Kidney (tissue), 13 donors: ENCODE measurements at regions not wholly inside any gene's neighbourhood (a gene's known extent, or its start where the extent isn't known, plus 50 kb on each side); places are given as distances from the start of the nearest gene placed in this dataset.

Experiments used
- DNase-seq, 5 donors: peaks; one replicate each; pipeline ENCODE4 v3.0.0-alpha.2; 2013 to 2020
- FAIRE-seq: peaks from 2 replicates; lab custom pipeline; 2012; peaks lifted over from hg19 to GRCh38; lab: Jason Lieb, UNC
- H3K27ac ChIP-seq, 2 donors: one replicate each; pipeline ENCODE4 v1.7.0; 2013; ENCODE audit warnings: low read depth in 2 of 2, low read length in 2 of 2, inconsistent platforms in 1 of 2
- H3K27me3 ChIP-seq: one replicate; pipeline ENCODE4 v1.7.1; 2013; ENCODE audit warnings: low read length, inconsistent platforms; ENCODE audit not compliant: control insufficient read depth, insufficient read depth
- H3K36me3 ChIP-seq, 3 donors: one replicate each; pipeline versions ENCODE4 v1.7.0 to v1.7.1; 2013; ENCODE audit warnings: low read length in 3 of 3, control low read depth in 1 of 3, inconsistent platforms in 1 of 3; ENCODE audit not compliant: insufficient read depth in 3 of 3, control insufficient read depth in 2 of 3
- H3K4me1 ChIP-seq, 3 donors: one replicate each; pipeline versions ENCODE4 v1.7.0 to v1.7.1; 2013; ENCODE audit warnings: low read length in 3 of 3, inconsistent platforms in 1 of 3, low read depth in 1 of 3; ENCODE audit not compliant: control insufficient read depth in 2 of 3, insufficient read depth in 2 of 3
- H3K4me3 ChIP-seq, 3 donors: one replicate each; pipeline versions ENCODE4 v1.7.0 to v1.8.1; 2013; ENCODE audit warnings: low read length in 3 of 3, control low read depth in 1 of 3, inconsistent platforms in 1 of 3
- H3K9ac ChIP-seq, 3 donors: one replicate each; pipeline versions ENCODE4 v1.7.0 to v1.7.1; 2013; ENCODE audit warnings: low read length in 3 of 3, control low read depth in 1 of 3, inconsistent platforms in 1 of 3
- H3K9me3 ChIP-seq, 3 donors: one replicate each; pipeline versions ENCODE4 v1.7.0 to v1.7.1; 2013; ENCODE audit warnings: low read length in 3 of 3, control low read depth in 1 of 3, inconsistent platforms in 1 of 3; ENCODE audit not compliant: control insufficient read depth in 2 of 3, insufficient read depth in 1 of 3
- CTCF ChIP-seq: IDR thresholded peaks from 3 replicates; pipeline ENCODE4 v1.5.1; 2012; ENCODE audit warnings: mild to moderate bottlenecking, moderate library complexity, borderline replicate concordance; ENCODE audit not compliant: insufficient read depth; ENCODE audit errors: extremely low read depth
- intact Hi-C: fragments of 100-400 bp; cut with DNase I; formaldehyde crosslinking; loops from one replicate; pipeline ENCODE4 v1.11.1; 2022
- donor health status: control.
- donor health status: control.
- donor health status: control.
- donor health status: control.
- donor health status: control.
- donor health status: DM: yes; HTN: yes; CAD: no.
- donor health status: Normal renal cell carcinoma (clear cell type).

DNA sequence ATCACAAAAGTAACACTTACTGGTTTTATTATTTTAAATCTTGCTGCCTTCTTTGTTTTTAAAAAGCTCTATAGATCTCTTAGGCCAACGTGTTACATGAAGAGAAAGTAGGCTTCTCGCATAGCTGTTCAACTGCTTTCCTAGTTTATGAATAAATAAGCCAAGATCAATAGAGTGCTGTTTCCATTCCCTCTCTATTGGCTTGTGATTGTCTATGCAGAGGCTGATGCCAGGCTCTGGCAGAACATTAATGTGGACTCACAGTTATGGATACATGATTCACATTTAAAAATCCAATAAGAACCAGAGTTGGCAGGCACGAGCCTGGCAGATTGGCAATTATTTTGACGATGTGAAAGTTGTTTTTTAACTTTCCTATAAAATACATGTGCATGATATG is 137.5 kb downstream of the GNAT3 start:
- no peak for DNase-seq
- Histone ChIP-seq H3K9me3 (no peaks in the 10 kb centered on the region), H3K36me3 (no peaks in the 10 kb centered on the region), H3K4me1 (peaks cover 0 to 3% (median 0%) of the 10 kb centered on the region in 3 donors), H3K9ac (no peak overlapping the region), H3K4me3 (no peak overlapping the region), H3K27me3 (no peaks in the 10 kb centered on the region), H3K27ac (no peak overlapping the region)
- FAIRE-seq: no peak
- no peak for TF ChIP-seq CTCF
- intact Hi-C loops: no loop called here

GRCh38 chr7:80373429-80374032 is 138.3 kb downstream of the GNAT3 start:
- no peaks in the 10 kb centered on the region for H3K36me3 ChIP-seq
- no peak for DNase-seq
- no peak for FAIRE-seq
- no peaks in the 10 kb centered on the region for H3K4me1 ChIP-seq
- no peak overlapping the region for H3K4me3 ChIP-seq
- no peak for TF ChIP-seq CTCF
- intact Hi-C loops: no loop called here
- H3K27me3 ChIP-seq: no peaks in the 10 kb centered on the region
- H3K27ac ChIP-seq: no peak overlapping the region
- H3K9me3 ChIP-seq: no peaks in the 10 kb centered on the region
- no peak overlapping the region for H3K9ac ChIP-seq

- no peak overlapping the region for H3K9ac ChIP-seq
- no peak overlapping the region for H3K4me3 ChIP-seq
- H3K36me3 ChIP-seq: no peaks in the 10 kb centered on the region
- DNase-seq: no peak
- no peaks in the 10 kb centered on the region for H3K4me1 ChIP-seq
- no peak for FAIRE-seq
- intact Hi-C loops: no loop called here
- TF ChIP-seq CTCF: no peak
- no peaks in the 10 kb centered on the region for H3K9me3 ChIP-seq
- no peak overlapping the region for H3K27ac ChIP-seq
- no peaks in the 10 kb centered on the region for H3K27me3 ChIP-seq
These were observed 139.4 kb downstream of the GNAT3 start for GRCh38 chr7:80372415-80372814.

DNA sequence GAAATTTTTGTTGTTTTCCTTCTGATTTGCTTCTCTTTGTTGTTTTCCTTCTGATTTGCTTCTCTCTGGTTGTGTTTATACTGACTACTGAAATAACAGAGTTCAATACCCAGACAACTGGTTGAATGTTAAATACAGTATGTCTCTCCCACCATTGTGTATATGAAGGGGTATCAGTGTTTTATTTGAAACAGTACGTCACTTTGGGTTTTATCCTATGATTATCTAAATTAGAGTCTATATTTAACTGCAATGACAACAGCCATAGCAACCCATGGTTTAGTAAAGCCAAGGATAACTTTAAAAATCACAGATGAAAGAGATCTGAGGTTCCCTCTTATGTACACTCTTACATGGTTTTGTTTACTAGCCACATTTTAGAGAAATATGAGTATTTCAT is 141.3 kb downstream of the GNAT3 start:
- no peaks in the 10 kb centered on the region for H3K27me3 ChIP-seq
- no peak for FAIRE-seq

More for the DNA sequence above, 141.3 kb downstream of the GNAT3 start:
- Histone ChIP-seq H3K9me3 (no peaks in the 10 kb centered on the region), H3K9ac (no peak overlapping the region), H3K36me3 (no peaks in the 10 kb centered on the region), H3K4me1 (no peaks in the 10 kb centered on the region), H3K4me3 (no peak overlapping the region), H3K27ac (no peak overlapping the region)
- no peak for TF ChIP-seq CTCF
- intact Hi-C loops: no loop called here
- no peak for DNase-seq
